ENCODE measurements at regions not wholly inside any gene's neighbourhood (a gene's known extent, or its start where the extent isn't known, plus 50 kb on each side); places are given as distances from the start of the nearest gene placed in this dataset.

DNA sequence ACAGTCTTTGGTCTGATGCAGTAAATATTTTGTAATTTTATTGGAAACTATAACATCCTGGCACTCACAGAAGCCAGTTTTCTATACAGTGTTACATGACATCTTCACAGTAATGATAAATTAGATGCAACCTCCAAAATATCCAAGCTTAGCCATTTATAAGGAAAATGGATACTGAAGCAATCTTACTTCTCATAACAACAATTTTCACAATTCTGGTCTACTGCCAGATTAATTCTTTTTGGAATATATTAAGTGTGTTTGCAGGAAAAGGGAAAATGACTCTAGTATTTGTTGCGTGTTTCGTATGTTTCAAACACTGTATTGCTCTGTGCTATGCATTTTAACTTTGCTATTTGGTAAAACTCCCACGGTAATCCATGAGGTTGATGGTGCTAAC, 1870.9 kb downstream of the ARAP2 start:
- Histone ChIP-seq H3F3A (ENCODE audit: insufficient read depth) (no peaks in the 10 kb centered on the region), H4K20me1 (ENCODE audit: insufficient read depth) (no peaks in the 10 kb centered on the region), H3K9ac (no peak overlapping the region), H3K36me3 (ENCODE audit: low read depth) (no peaks in the 10 kb centered on the region), H3K9me2 (ENCODE audit: insufficient read depth) (no peaks in the 10 kb centered on the region), H3K4me3 (no peak overlapping the region), H3K27ac (no peak overlapping the region), H3K9me3 (ENCODE audit: low read depth) (no peaks in the 10 kb centered on the region), H3K4me1 (ENCODE audit: insufficient read depth) (no peaks in the 10 kb centered on the region), H3K27me3 (replicated peaks; ENCODE audit: insufficient read depth) (0 out of 2 replicates have a peak, but pooled peaks cover 7% of the 10 kb centered on the region), H3K4me2 (ENCODE audit: unreplicated experiment) (no peak overlapping the region), H3K79me2 (ENCODE audit: insufficient read depth) (no peaks in the 10 kb centered on the region), H2AFZ (no peak overlapping the region)
- no peak for TF ChIP-seq EZH2 (IDR thresholded peaks at IDR 0.05; ENCODE audit: insufficient read depth, poor library complexity, severe bottlenecking)
- no peak for TF ChIP-seq EZH2phosphoT487 (IDR thresholded peaks at IDR 0.05; ENCODE audit: insufficient read depth, low read depth)
- WGBS, 2 experiments (ENCODE audit: low coverage in 1 of 2, low lambda C conversion rate in 2 of 2, missing lambda C conversion rate in 2 of 2): 42 to 46% methylated on average over 3 of the region's 3 CpGs
- DNase-seq: no peak
- in situ Hi-C loops (cut with MboI): no loop called here

GRCh38 chr4:34412233-34412632, 1832.1 kb downstream of the ARAP2 start:
- no peak for TF ChIP-seq EZH2phosphoT487 (IDR thresholded peaks at IDR 0.05; ENCODE audit: insufficient read depth, low read depth)
- no peak for TF ChIP-seq EZH2 (IDR thresholded peaks at IDR 0.05; ENCODE audit: insufficient read depth, poor library complexity, severe bottlenecking)
- Histone ChIP-seq H3K4me2 (ENCODE audit: unreplicated experiment) (no peak overlapping the region), H3K9ac (no peak overlapping the region), H3F3A (ENCODE audit: insufficient read depth) (no peaks in the 10 kb centered on the region), H3K79me2 (ENCODE audit: insufficient read depth) (no peaks in the 10 kb centered on the region), H3K9me2 (ENCODE audit: insufficient read depth) (no peaks in the 10 kb centered on the region), H3K9me3 (ENCODE audit: low read depth) (no peaks in the 10 kb centered on the region), H3K27ac (no peak overlapping the region), H2AFZ (no peak overlapping the region), H3K4me3 (no peak overlapping the region), H3K27me3 (replicated peaks; ENCODE audit: insufficient read depth) (no peaks in the 10 kb centered on the region), H3K36me3 (ENCODE audit: low read depth) (no peaks in the 10 kb centered on the region), H3K4me1 (ENCODE audit: insufficient read depth) (no peaks in the 10 kb centered on the region), H4K20me1 (ENCODE audit: insufficient read depth) (no peaks in the 10 kb centered on the region)
- WGBS, 2 experiments (ENCODE audit: low coverage in 1 of 2, low lambda C conversion rate in 2 of 2, missing lambda C conversion rate in 2 of 2): 36 to 51% methylated on average over 2 of the region's 2 CpGs
- DNase-seq: no peak
- in situ Hi-C loops (cut with MboI): no loop called here

GRCh38 chr4:34412911-34413310, 1831.4 kb downstream of the ARAP2 start:
- Histone ChIP-seq H4K20me1 (ENCODE audit: insufficient read depth) (no peaks in the 10 kb centered on the region), H3K27me3 (replicated peaks; ENCODE audit: insufficient read depth) (no peaks in the 10 kb centered on the region), H3K9ac (no peak overlapping the region), H3K79me2 (ENCODE audit: insufficient read depth) (no peaks in the 10 kb centered on the region), H3K36me3 (ENCODE audit: low read depth) (no peaks in the 10 kb centered on the region), H3K9me3 (ENCODE audit: low read depth) (no peaks in the 10 kb centered on the region), H3K9me2 (ENCODE audit: insufficient read depth) (no peaks in the 10 kb centered on the region), H3F3A (ENCODE audit: insufficient read depth) (no peaks in the 10 kb centered on the region), H3K4me1 (ENCODE audit: insufficient read depth) (no peaks in the 10 kb centered on the region), H3K4me3 (no peak overlapping the region), H3K27ac (no peak overlapping the region), H3K4me2 (ENCODE audit: unreplicated experiment) (no peak overlapping the region), H2AFZ (no peak overlapping the region)
- in situ Hi-C loops (cut with MboI): no loop called here
- 51 to 58% methylated on average over 2 of the region's 2 CpGs for WGBS, 2 experiments (ENCODE audit: low coverage in 1 of 2, low lambda C conversion rate in 2 of 2, missing lambda C conversion rate in 2 of 2)
- DNase-seq: no peak
- TF ChIP-seq EZH2 (IDR thresholded peaks at IDR 0.05; ENCODE audit: insufficient read depth, poor library complexity, severe bottlenecking) (no peak), EZH2phosphoT487 (IDR thresholded peaks at IDR 0.05; ENCODE audit: insufficient read depth, low read depth) (no peak)

- no peak overlapping the region for H3K27ac ChIP-seq
- in situ Hi-C loops (cut with MboI): no loop called here
- no peaks in the 10 kb centered on the region for H3K4me1 ChIP-seq (ENCODE audit: insufficient read depth)
- H3K36me3 ChIP-seq (ENCODE audit: low read depth): no peaks in the 10 kb centered on the region
- no peak overlapping the region for H3K4me2 ChIP-seq (ENCODE audit: unreplicated experiment)
- H3K27me3 ChIP-seq (replicated peaks; ENCODE audit: insufficient read depth): no peaks in the 10 kb centered on the region
- no peak overlapping the region for H3K4me3 ChIP-seq
- no peaks in the 10 kb centered on the region for H3K9me3 ChIP-seq (ENCODE audit: low read depth)
- WGBS, 2 experiments (ENCODE audit: low coverage in 1 of 2, low lambda C conversion rate in 2 of 2, missing lambda C conversion rate in 2 of 2): 27 to 46% methylated on average over 3 of the region's 3 CpGs
- no peak overlapping the region for H2AFZ ChIP-seq
- DNase-seq: peak; percentile 33
- H3K9ac ChIP-seq: no peak overlapping the region
- TF ChIP-seq EZH2phosphoT487 (IDR thresholded peaks at IDR 0.05; ENCODE audit: insufficient read depth, low read depth) (no peak), EZH2 (IDR thresholded peaks at IDR 0.05; ENCODE audit: insufficient read depth, poor library complexity, severe bottlenecking) (no peak)
- H4K20me1 ChIP-seq (ENCODE audit: insufficient read depth): no peaks in the 10 kb centered on the region
- no peaks in the 10 kb centered on the region for H3K9me2 ChIP-seq (ENCODE audit: insufficient read depth)
- no peaks in the 10 kb centered on the region for H3F3A ChIP-seq (ENCODE audit: insufficient read depth)
- no peaks in the 10 kb centered on the region for H3K79me2 ChIP-seq (ENCODE audit: insufficient read depth)
Observed at GRCh38 chr4:34417160-34417559, 1827.2 kb downstream of the ARAP2 start.

- Histone ChIP-seq H3K27ac (no peak overlapping the region), H4K20me1 (ENCODE audit: insufficient read depth) (no peaks in the 10 kb centered on the region), H2AFZ (no peak overlapping the region), H3K4me3 (no peak overlapping the region), H3K36me3 (ENCODE audit: low read depth) (no peaks in the 10 kb centered on the region), H3F3A (ENCODE audit: insufficient read depth) (no peaks in the 10 kb centered on the region), H3K4me1 (ENCODE audit: insufficient read depth) (no peaks in the 10 kb centered on the region), H3K4me2 (ENCODE audit: unreplicated experiment) (no peak overlapping the region), H3K9me3 (ENCODE audit: low read depth) (no peaks in the 10 kb centered on the region), H3K9me2 (ENCODE audit: insufficient read depth) (no peaks in the 10 kb centered on the region), H3K27me3 (replicated peaks; ENCODE audit: insufficient read depth) (no peaks in the 10 kb centered on the region), H3K9ac (no peak overlapping the region), H3K79me2 (ENCODE audit: insufficient read depth) (no peaks in the 10 kb centered on the region)
- TF ChIP-seq EZH2 (IDR thresholded peaks at IDR 0.05; ENCODE audit: insufficient read depth, poor library complexity, severe bottlenecking) (no peak), EZH2phosphoT487 (IDR thresholded peaks at IDR 0.05; ENCODE audit: insufficient read depth, low read depth) (no peak)
- no peak for DNase-seq
- in situ Hi-C loops (cut with MboI): no loop called here
- WGBS, 2 experiments (ENCODE audit: low coverage in 1 of 2, low lambda C conversion rate in 2 of 2, missing lambda C conversion rate in 2 of 2): 84 to 87% methylated on average over 2 of the region's 2 CpGs
Observed at GRCh38 chr4:34419871-34420270, 1824.4 kb downstream of the ARAP2 start.
